GM21423 (cell line): ENCODE measurements at regions not wholly inside any gene's neighbourhood (a gene's known extent, or its start where the extent isn't known, plus 50 kb on each side); places are given as distances from the start of the nearest gene placed in this dataset.
"Not testable (repeated sequence)": the region's sequence is repeated elsewhere in the genome, so short reads cannot be mapped to it uniquely, and the experiment has no call there.

Experiments used
- ATAC-seq: cut with Tn5 transposase; IDR thresholded peaks from one replicate; pipeline ENCODE4 v1.9.1; 2021; ENCODE audit warnings: mild to moderate bottlenecking, moderate library complexity; ENCODE audit not compliant: unreplicated experiment

DNA sequence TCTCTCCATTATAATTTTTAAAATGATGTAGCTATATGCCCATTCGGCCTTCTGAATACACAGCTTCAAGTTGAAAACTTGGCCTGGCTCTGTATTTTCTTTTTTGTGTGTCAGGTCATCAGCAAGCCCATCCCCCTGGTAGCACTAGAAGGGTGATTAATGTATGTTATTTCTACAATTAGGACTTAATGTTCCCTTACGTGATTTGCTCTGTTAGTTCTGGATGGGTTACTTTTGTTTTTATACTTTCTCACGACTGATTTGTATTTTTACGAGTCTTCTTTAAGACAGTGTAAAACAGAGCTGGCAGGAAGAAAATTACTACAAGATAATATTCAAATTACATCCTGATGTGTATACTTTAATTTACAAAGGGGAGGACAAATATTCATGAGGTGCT, 88.4 kb upstream of the RGPD4 start:
- no peak for ATAC-seq

DNA sequence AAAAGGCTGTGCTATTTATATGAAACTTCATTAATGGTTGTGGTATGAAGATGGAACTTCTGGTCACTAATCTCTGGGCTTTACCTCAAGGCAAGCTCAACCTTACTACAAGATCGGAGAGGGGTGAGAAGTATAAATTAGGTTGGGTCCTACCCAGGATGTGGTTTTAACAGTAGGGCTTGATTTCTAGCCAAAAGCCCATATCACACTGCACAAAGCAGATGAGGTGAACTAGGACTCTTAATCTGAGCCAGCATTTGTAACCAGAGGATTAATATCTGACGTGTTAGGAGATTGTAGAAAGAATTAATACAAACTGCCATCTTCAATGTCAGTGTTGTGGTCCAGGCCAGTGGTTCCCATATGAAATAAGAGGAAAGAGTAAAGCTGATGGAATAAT, 86.4 kb upstream of the RGPD4 start:
- ATAC-seq, result no peak

DNA sequence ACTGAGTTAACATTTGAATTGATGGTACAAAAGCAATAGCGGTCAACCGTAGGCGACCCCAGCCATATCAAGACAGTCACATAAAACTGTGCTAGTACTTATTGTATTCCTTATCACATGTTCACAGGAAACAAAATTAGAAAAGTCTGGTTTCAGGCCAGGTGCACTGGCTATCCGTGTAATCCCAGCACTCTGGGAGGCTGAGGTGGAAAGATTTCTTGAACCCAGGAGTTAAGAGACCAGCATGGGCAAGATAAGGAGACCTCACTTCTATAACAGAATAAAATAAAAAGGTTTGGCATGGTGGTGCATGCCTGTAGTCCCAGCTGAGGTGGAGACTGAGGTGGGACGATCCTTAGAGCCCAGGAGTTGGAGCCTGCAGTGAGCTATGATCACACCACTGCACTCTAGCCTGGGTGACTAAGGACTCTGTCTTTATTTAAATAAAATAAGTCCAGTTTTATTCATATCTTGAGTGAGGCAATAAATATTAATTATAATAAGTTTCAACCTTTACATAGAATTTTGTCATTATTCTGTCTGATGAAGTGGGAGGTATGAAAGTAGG, 84.1 kb upstream of the RGPD4 start:
- ATAC-seq, result no peak

DNA sequence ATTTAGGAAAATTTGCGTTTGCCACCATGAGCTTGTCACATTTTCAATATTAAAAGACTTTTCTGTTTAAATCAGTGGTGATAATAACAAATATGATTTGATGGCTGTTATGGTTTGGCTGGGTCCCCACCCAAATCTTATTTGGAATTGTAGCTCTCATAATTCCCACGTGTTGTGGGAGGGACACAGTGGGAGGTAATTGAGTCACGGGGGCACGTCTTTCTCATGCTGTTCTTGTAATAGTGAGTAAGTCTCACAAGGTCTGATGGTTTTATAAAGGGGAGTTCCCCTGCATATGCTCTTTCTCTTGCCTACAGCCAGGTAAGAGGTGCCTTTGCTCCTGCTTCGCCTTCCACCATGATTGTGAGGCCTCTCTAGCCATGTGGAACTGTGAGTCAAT, 83.4 kb upstream of the RGPD4 start:
- ATAC-seq, result no peak

DNA sequence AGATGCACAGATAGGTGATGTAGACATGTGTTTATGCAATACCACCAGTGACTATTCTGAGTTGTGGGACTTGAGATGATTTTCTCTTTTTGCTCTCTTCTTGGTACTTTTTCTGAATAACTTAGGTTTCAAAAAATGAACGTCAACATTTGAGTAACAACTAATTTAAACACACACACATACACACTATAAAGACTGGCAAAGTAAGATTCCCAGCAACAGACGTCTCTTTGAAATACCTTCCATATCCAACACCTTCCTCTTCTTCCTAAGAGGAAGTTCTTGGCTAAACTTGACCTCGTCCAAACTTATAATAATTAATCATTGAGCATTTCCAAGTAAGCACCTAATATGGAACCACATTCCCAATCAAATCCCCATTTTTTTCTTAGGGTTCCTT, 81.6 kb upstream of the RGPD4 start:
- no peak for ATAC-seq

DNA sequence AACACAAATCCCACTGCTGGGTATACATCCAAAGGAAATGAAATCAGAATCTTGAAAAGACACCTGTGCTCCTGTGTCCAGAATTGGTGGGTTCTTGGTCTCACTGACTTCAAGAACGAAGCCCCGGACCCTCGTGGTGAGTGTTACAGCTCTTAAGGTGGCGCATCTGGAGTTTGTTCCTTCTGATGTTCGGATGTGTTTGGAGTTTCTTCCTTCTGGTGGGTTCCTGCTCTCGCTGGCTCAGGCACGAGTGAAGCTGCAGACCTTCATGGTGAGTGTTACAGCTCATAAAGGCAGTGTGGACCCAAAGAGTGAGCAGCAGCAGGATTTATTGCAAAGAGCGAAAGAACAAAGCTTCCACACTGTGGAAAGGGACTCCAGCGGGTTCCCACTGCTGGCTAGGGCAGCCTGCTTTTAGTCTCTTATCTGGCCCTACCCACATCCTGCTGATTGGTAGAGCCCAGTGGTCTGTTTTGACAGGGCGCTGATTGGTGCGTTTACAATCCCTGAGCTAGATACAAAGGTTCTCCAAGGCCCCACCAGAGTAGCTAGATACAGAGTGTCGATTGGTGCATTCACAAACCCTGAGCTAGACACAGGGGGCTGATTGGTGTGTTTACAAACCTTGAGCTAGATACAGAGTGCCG, 80.0 kb upstream of the RGPD4 start:
- not testable (repeated sequence) for ATAC-seq

DNA sequence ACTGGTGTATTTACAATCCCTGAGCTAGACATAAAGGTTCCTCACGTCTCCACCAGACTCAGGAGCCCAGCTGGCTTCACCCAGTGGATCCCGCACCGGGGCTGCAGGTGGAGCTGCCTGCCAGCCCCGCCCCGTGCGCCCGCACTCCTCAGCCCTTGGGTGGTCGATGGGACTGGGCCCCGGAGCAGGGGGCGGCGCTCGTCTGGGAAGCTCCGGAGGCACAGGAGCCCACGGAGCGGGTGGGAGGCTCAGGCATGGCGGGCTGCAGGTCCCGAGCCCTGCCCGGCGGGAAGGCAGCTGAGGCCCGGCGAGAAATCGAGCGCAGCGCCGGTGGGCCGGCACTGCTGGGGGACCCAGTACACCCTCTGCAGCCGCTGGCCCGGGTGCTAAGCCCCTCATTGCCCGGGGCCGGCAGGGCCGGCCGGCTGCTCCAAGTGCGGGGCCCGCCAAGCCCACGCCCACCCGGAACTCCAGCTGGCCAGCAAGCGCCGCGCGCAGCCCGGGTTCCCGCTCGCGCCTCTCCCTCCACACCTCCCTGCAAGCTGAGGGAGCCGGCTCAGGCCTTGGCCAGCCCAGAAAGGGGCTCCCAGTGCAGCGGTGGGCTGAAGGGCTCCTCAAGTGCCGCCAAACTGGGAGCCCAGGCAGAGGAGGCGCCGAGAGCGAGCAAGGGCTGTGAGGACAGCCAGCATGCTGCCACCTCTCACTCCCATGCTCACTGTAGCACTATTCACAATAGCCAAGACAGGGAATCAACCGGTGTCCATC, 79.3 kb upstream of the RGPD4 start:
- ATAC-seq, result not testable (repeated sequence)

DNA sequence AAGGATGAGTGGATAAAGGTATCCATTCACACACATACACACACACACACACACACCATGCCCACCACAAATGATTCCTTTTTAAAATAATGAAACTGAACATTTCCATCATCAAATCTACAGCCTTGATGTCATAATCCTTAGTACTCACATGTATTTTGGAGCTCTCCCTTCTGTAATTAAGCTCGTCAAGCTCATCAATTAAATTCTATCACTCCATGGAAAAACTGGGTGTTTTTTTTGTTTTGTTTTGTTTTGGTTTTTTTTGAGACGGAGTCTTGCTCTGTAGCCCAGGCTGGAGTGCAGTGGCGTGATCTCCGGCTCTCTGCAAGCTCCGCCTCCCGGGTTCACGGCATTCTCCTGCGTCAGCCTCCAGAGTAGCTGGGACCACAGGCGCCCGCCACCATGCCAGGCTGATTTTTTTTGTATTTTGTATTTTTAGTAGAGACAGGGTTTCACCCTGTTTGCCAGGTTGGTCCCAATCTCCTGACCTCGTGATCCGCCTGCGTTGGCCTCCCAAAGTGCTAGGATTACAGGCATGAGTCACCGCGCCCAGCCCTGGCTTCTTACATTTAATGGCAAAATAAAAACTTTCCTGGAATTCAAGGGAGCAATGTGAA, 78.6 kb upstream of the RGPD4 start:
- no peak for ATAC-seq

DNA sequence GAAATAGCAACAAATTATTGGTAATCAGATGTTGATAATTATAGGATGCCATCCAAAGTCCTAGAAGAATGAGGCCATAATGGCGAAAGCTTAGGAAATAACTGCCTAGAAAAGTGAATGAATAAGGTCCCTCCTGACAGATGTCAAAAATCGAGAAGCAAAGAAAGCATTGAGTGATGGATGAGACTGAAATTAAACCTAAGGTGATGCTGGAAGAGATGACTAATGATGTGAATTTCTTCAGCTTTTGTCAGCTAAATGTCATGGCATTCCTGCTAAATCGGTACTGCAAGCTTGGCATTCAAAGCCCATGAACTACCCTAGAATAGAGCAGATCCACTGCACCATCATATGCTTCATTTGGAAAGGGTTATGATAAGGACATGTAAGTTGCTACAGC, 74.8 kb upstream of the RGPD4 start:
- ATAC-seq, result no peak

DNA sequence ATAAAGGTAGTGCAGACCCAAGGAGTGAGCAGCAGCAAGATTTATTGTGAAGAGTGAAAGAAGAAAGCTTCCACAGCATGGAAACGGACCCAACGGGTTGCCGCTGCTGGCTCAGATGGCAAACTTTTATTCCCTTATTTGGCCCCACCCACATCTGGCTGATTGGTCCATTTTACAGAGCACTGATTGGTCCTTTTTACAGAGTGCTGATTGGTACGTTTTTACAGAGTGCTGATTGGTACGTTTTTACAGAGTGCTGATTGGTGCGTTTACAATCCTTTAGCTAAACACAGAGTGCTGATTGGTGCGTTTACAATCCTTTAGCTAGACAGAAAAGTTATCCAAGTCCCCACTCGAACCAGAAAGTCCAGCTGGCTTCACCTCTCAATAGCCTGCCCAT, 72.9 kb upstream of the RGPD4 start:
- ATAC-seq, result not testable (repeated sequence)

DNA sequence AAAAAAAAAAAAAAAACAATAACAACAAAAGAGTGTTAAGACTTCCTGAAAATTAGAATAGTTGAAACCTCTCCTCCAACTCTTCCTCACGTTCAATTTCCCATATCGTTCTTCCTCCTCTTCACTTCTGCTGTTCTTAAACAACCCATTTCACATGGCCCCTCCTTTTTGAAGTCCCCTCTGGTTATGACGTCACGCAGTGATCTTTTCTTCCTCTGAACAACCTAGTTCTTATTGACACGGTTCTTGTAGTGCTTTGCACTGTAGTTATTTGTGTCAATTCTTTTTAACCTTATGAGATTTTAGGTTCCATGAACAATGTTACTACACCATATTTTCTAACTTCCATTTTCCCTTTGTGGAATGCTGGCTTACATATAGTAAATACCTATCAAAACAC, 69.5 kb upstream of the RGPD4 start:
- no peak for ATAC-seq

DNA sequence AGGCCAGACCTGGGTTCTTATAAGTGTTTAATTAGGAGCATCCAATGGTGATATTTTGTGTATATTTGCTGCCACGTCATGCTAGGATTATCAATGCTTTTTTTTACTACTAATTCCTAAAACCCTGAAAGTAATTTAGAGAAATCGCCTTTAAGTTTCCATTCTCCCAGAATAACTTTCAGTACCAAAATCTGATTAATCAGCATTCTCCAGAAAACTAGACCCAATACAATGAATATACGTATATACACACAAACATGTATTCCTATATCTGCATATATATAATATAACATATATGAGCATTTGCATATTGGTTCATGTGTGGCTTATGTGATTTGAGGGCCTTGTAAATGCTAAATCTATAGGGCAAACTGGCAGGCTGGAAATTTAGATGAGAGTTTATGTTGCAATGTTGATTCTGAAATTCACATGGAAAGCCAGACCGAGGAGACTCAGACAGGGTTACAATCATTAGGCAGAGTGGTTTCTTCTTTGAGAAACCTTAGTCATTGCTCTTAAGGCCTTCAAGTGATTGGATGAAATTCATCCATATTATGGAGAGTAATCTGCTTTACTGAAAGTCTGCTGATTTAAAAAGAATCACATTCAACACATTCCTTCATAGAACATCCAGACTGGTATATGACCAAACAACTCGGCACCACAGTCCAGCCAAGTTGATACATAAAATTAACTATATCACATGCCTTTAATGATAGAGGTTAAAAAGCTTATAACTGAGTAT, 65.9 kb upstream of the RGPD4 start:
- ATAC-seq, result no peak

DNA sequence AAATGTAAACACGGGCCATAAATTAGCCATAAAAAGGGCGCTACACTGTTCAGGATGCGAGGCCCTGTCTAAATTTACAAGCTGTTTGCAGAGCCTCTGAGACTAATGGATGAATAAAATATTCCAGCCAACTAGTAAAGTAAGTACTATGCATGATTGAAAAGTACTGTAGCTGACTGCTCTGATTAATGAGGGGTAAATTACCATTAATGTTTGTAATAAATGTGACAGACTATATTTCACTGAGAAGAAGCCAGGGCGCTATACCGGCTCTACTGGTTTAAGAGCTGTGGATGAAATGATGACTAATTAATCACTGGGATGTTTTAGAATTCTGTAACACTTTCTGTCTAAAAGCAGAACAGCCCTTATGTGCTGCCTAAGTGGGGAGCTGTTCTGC, 54.3 kb upstream of the RGPD4 start:
- ATAC-seq, result no peak

DNA sequence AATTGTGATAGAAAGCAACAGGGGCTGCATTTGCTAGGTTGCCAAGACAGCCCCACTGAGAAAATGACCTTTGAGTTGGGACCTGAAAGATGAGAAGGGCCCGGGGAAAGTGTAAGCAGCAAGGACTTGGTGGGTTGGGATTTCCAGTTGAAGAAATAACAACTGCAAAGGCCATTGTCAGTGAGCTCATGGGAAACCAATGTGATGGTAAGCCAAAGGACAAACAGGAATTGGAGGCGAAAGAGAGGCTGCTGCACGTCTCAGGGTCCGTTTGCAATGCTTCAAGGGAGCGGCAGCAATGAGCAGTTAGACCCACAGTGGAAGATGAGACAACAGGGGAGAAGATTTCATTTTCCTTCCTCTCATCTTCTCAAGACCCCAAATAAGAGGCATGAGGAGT, 51.5 kb upstream of the RGPD4 start:
- ATAC-seq, result no peak

DNA sequence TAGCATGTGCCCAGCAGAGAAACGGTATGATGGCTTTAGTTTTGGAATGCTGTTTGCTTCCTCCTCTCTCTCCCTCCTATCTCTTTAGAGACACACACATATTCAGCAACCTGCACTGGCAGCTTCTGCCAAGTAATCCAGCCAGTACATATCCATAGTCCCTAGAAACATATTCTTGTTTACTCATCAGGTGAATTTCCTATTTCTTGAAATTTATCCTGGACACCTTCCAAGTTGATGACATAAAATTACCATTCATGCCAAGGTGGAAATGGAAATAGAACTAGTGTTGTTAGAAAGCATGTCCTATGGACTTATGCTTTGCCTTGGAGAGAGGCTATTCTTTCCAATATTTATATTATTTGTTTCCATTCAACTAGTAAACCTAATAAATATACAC, 50.9 kb upstream of the RGPD4 start:
- no peak for ATAC-seq

DNA sequence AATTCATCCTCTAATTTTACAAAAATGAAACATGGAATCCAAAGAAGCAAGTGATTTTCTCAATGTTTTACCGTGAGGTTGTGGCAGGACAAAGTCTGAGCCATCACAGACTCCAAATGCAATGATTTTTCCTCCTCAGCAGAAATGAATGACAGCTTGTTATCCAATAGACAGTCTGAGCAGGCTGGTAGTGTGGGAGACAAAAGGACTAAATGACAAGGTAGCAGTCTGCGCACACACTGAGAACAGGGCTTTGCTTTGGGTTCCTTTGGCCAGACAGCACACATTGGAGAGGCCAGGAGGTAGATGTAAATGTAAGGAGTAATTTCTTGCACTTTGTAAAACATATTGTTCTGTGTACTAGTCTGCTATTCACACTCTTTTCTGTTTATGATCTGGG, 50.3 kb upstream of the RGPD4 start:
- ATAC-seq, result no peak
